Keratinocyte (primary cell): ENCODE measurements at regions not wholly inside any gene's neighbourhood (a gene's known extent, or its start where the extent isn't known, plus 50 kb on each side); places are given as distances from the start of the nearest gene placed in this dataset.

Source experiments
- EZH2 ChIP-seq: IDR thresholded peaks from one replicate; pipeline ENCODE4 v1.6.1; 2012; ENCODE audit warnings: inconsistent platforms, mild to moderate bottlenecking, low read length, moderate library complexity
- TF ChIP-seq, protein P1 (sequence below), 3 experiments: IDR thresholded peaks in 1 of 3; conservative IDR thresholded peaks in 1 of 3; optimal IDR thresholded peaks in 1 of 3; 2 replicates in 2 of 3; 3 replicates in 1 of 3; pipeline versions ENCODE3 to v1.5.1; 2011; ENCODE audit warnings: low read length in 3 of 3, mild to moderate bottlenecking in 3 of 3, moderate library complexity in 2 of 3, control low read depth in 1 of 3, inconsistent platforms in 1 of 3; ENCODE audit not compliant: insufficient read depth in 2 of 3; ENCODE audit errors: extremely low read depth in 1 of 3

DNA sequence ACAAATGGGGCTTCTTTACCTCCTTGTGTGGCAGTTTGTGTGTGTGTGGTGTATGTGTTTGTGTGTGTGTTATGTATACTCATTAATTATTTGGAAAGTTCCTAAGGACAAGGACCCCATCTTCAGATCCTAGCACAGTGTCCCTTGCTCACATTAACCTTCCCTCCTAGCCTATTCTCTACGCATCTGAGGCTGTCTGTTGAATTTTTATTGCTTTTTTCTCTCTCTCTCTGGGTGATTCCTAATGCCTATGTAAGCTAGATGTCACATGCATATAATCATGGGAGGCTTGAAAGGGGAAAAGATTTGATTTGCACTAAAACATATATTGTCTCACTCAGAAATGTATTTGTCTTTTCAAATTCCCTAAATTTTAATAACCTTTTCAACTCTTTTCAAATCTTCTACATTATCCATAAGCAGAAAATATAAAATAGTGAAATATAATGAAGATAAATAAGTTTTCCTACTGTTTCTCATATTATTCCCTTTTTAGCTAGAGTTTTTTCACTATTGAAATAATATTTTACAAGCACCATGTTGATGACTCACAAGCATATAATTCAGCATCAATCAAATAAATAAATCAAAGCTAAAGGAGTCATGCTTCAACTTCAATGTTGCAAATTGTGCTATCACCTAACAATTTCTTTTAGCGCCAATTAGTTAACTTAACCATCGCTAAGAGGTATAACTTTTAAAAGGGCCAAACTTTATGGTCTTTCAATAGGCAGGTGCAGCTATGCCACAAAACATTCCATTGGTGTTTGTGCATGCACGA lies 199.0 kb upstream of the ERBB4 start:
- TF ChIP-seq, protein P1, sequence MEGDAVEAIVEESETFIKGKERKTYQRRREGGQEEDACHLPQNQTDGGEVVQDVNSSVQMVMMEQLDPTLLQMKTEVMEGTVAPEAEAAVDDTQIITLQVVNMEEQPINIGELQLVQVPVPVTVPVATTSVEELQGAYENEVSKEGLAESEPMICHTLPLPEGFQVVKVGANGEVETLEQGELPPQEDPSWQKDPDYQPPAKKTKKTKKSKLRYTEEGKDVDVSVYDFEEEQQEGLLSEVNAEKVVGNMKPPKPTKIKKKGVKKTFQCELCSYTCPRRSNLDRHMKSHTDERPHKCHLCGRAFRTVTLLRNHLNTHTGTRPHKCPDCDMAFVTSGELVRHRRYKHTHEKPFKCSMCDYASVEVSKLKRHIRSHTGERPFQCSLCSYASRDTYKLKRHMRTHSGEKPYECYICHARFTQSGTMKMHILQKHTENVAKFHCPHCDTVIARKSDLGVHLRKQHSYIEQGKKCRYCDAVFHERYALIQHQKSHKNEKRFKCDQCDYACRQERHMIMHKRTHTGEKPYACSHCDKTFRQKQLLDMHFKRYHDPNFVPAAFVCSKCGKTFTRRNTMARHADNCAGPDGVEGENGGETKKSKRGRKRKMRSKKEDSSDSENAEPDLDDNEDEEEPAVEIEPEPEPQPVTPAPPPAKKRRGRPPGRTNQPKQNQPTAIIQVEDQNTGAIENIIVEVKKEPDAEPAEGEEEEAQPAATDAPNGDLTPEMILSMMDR (optimal IDR thresholded peaks at IDR 0.05 in 1 of 3, IDR thresholded peaks at IDR 0.05 in 1 of 3, conservative IDR thresholded peaks at IDR 0.05 in 1 of 3; ENCODE audit: extremely low read depth in 1 of 3, insufficient read depth in 2 of 3, low read length in 3 of 3), result no peak
- no peak for TF ChIP-seq EZH2
